HepG2 (cell line): ENCODE measurements at regions not wholly inside any gene's neighbourhood (a gene's known extent, or its start where the extent isn't known, plus 50 kb on each side); places are given as distances from the start of the nearest gene placed in this dataset.

ENCODE experiments used
- ATAC-seq: fragments of 200-7000 bp; cut with Tn5 transposase; 3 replicates; pipeline ENCODE4 v1.9.1; 2020; ENCODE audit warnings: mild to moderate bottlenecking, moderate library complexity
- BruUV-seq: library from RNA; stranded (reverse); fragments of 400-500 nt; replicated peaks from 2 replicates; lab custom pipeline; 2021; lab: Mats Ljungman, UMichigan
- CTCF ChIA-PET: fragments of 300-600 bp; formaldehyde crosslinking; extraction: SDS; loops from one replicate; lab custom pipeline; 2021; ENCODE audit warnings: low total read pairs, inconsistent platforms, low intra/inter-chr PET ratio; lab: Yijun Ruan, JAX
- POLR2A ChIA-PET: fragments of 350-600 bp; sonication (Branson Sonifier 250); formaldehyde crosslinking; loops from one replicate; lab custom pipeline; 2020; ENCODE audit warnings: antibody characterized with exemption, inconsistent platforms; lab: Yijun Ruan, JAX
- DNase-seq: peaks from one replicate; pipeline ENCODE4 v3.0.0-alpha.2; 2015; ENCODE audit warnings: low spot score
- FAIRE-seq: peaks from 3 replicates; lab custom pipeline; 2011; peaks lifted over from hg19 to GRCh38; lab: Jason Lieb, UNC
- H2AFZ ChIP-seq: one replicate; pipeline ENCODE4 v1.6.1; 2011; ENCODE audit warnings: low read length, inconsistent platforms
- H3K27ac ChIP-seq: fragments of 300-600 bp; 3 replicates; pipeline ENCODE4 v1.8.0; 2011; ENCODE audit warnings: mixed run types, mild to moderate bottlenecking, mixed read lengths, low read length, inconsistent platforms; ENCODE audit not compliant: insufficient read depth; ENCODE audit errors: extremely low read length
- H3K27me3 ChIP-seq, 2 experiments: fragments of 200-600 bp in 1 of 2; 2 replicates in 1 of 2; 3 replicates in 1 of 2; pipeline versions ENCODE4 v1.6.0 to v1.8.0; 2011; ENCODE audit warnings: low read length in 2 of 2, mild to moderate bottlenecking in 2 of 2, moderate library complexity in 2 of 2, inconsistent platforms in 1 of 2; ENCODE audit not compliant: insufficient read depth in 2 of 2, control insufficient read depth in 1 of 2
- H3K36me3 ChIP-seq, 2 experiments: fragments of 200-600 bp in 1 of 2; replicated peaks in 1 of 2; 2 replicates in 1 of 2; 3 replicates in 1 of 2; pipeline versions ENCODE4 v1.5.1 to v1.8.0; 2011; ENCODE audit warnings: low read length in 2 of 2, inconsistent platforms in 1 of 2; ENCODE audit not compliant: insufficient read depth in 2 of 2, control insufficient read depth in 1 of 2
- H3K4me1 ChIP-seq: 2 replicates; pipeline ENCODE4 v1.5.1; 2012; ENCODE audit warnings: low read length, inconsistent platforms; ENCODE audit not compliant: insufficient read depth
- H3K4me2 ChIP-seq: 2 replicates; pipeline ENCODE4 v1.6.0; 2011; ENCODE audit warnings: low read depth, low read length, inconsistent platforms
- H3K4me3 ChIP-seq, 3 experiments: fragments of 200-600 bp in 1 of 3; sonication (generic), shearing (Covaris generic) in 1 of 3; replicated peaks in 1 of 3; 2 replicates each; pipeline ENCODE4 v1.5.1; 2011 to 2016; ENCODE audit warnings: low read length in 3 of 3, inconsistent platforms in 2 of 3, low read depth in 2 of 3, mild to moderate bottlenecking in 2 of 3, control low read depth in 1 of 3, mixed read lengths in 1 of 3; ENCODE audit not compliant: insufficient read depth in 1 of 3
- H3K79me2 ChIP-seq: one replicate; pipeline ENCODE4 v1.6.1; 2011; ENCODE audit warnings: low read length, inconsistent platforms; ENCODE audit not compliant: insufficient read depth
- H3K9ac ChIP-seq: 2 replicates; pipeline ENCODE4 v1.6.0; 2011; ENCODE audit warnings: mild to moderate bottlenecking, low read depth, low read length, inconsistent platforms; ENCODE audit not compliant: insufficient read depth
- H3K9me3 ChIP-seq: 2 replicates; pipeline ENCODE4 v1.5.1; 2012; ENCODE audit warnings: mild to moderate bottlenecking, low read length
- H4K20me1 ChIP-seq: 2 replicates; pipeline ENCODE4 v1.6.0; 2011; ENCODE audit warnings: inconsistent platforms, mild to moderate bottlenecking, low read length, moderate library complexity; ENCODE audit not compliant: insufficient read depth
- BATF2 ChIP-seq: sonication (generic); formaldehyde crosslinking; IDR thresholded peaks from 2 replicates; pipeline ENCODE4 v1.8.0; 2022; ENCODE audit warnings: mild to moderate bottlenecking, missing genetic modification reagents, moderate library complexity
- BRD4 ChIP-seq: sonication (generic); formaldehyde crosslinking; IDR thresholded peaks from 2 replicates; pipeline ENCODE4 v1.4.0; 2020; ENCODE audit warnings: missing genetic modification reagents
- HMGA1 ChIP-seq: sonication (generic); formaldehyde crosslinking; conservative IDR thresholded peaks from 2 replicates; pipeline ENCODE4 v1.4.0; 2020; ENCODE audit warnings: missing genetic modification reagents
- HMGXB3 ChIP-seq: sonication (generic); formaldehyde crosslinking; IDR thresholded peaks from 2 replicates; pipeline ENCODE4 v1.4.0; 2020; ENCODE audit warnings: missing genetic modification reagents, borderline replicate concordance
- HNRNPL ChIP-seq: fragments of 200-400 bp; formaldehyde crosslinking; IDR thresholded peaks from 2 replicates; pipeline ENCODE4 v1.6.1; 2017; ENCODE audit warnings: mild to moderate bottlenecking, low read depth, low read length
- IKZF5 ChIP-seq: IDR thresholded peaks from 2 replicates; pipeline ENCODE4 v1.6.1; 2018; ENCODE audit warnings: missing genetic modification reagents, mild to moderate bottlenecking, missing compliant biosample characterization
- KDM1A ChIP-seq: IDR thresholded peaks from 2 replicates; pipeline ENCODE4 v1.6.1; 2016; ENCODE audit warnings: missing compliant biosample characterization
- KLF6 ChIP-seq: IDR thresholded peaks from 2 replicates; pipeline ENCODE4 v1.8.0; 2016; ENCODE audit warnings: missing biosample characterization, missing genetic modification reagents
- RBFOX2 ChIP-seq: fragments of 200-400 bp; formaldehyde crosslinking; IDR thresholded peaks from 2 replicates; pipeline ENCODE4 v1.6.1; 2017; ENCODE audit warnings: low read depth, mild to moderate bottlenecking, low read length
- ZBTB4 ChIP-seq: sonication (generic); formaldehyde crosslinking; IDR thresholded peaks from 2 replicates; pipeline ENCODE4 v1.4.0; 2020; ENCODE audit warnings: missing genetic modification reagents, mild to moderate bottlenecking, borderline replicate concordance
- ZNF574 ChIP-seq: sonication (generic); formaldehyde crosslinking; IDR thresholded peaks from 2 replicates; pipeline ENCODE4 v1.4.0; 2020; ENCODE audit warnings: missing genetic modification reagents
- ZNF577 ChIP-seq: sonication (generic); formaldehyde crosslinking; IDR thresholded peaks from 2 replicates; pipeline ENCODE4 v1.4.0; 2020; ENCODE audit warnings: mild to moderate bottlenecking, low read depth, missing genetic modification reagents, borderline replicate concordance
- WGBS: methylation state at CpG from one replicate; pipeline ENCODE4 v1.1.6; 2017; ENCODE audit warnings: low lambda C conversion rate; 5-methylcytosine and 5-hydroxymethylcytosine counted together
- in situ Hi-C: cut with HindIII; loops from 2 replicates; pipeline ENCODE4 v1.10.0; 2017; ENCODE audit warnings: low pct_unique_long_range_greater_than_20kb; ENCODE audit not compliant: extremely low pct_ligation_motif_present
- intact Hi-C: fragments of 100-400 bp; cut with micrococcal nuclease; formaldehyde crosslinking; loops from one replicate; pipeline ENCODE4 v1.10.0; 2022; ENCODE audit not compliant: unreplicated experiment

- Histone ChIP-seq H3K36me3 (no peaks in the 10 kb centered on the region), H2AFZ (no peak overlapping the region), H3K9me3 (no peaks in the 10 kb centered on the region), H4K20me1 (no peaks in the 10 kb centered on the region), H3K27ac (no peak overlapping the region), H3K9ac (no peak overlapping the region), H3K4me3 (no peak overlapping the region), H3K27me3 (no peaks in the 10 kb centered on the region), H3K4me2 (no peak overlapping the region), H3K79me2 (no peaks in the 10 kb centered on the region), H3K4me1 (no peaks in the 10 kb centered on the region)
- intact Hi-C loops = no loop called here
- in situ Hi-C loops = no loop called here
- DNase-seq = no peak
- ATAC-seq = no peak
- ChIA-PET POLR2A (no interaction called here), CTCF (no interaction called here)
- FAIRE-seq = no peak
- no TSS peak for BruUV-seq
- WGBS = 4% methylated on average over 4 of the region's 4 CpGs
- TF ChIP-seq ZNF577 (no peak), BRD4 (CRISPR knock-in tag) (no peak), KLF6 (CRISPR knock-in tag) (no peak), ZNF574 (CRISPR knock-in tag) (no peak), HMGA1 (CRISPR knock-in tag) (no peak), HNRNPL (no peak), HMGXB3 (no peak), RBFOX2 (no peak), ZBTB4 (no peak), KDM1A (no peak), BATF2 (CRISPR knock-in tag) (no peak), IKZF5 (CRISPR knock-in tag) (no peak)
Measured at GRCh38 chr12:89880690-89881350, 172.2 kb upstream of the ATP2B1 start.
